HepG2 (cell line): ENCODE measurements at regions not wholly inside any gene's neighbourhood (a gene's known extent, or its start where the extent isn't known, plus 50 kb on each side); places are given as distances from the start of the nearest gene placed in this dataset.

Source experiments
- ATAC-seq: fragments of 200-7000 bp; cut with Tn5 transposase; 3 replicates; pipeline ENCODE4 v1.9.1; 2020; ENCODE audit warnings: mild to moderate bottlenecking, moderate library complexity
- BruUV-seq: library from RNA; stranded (reverse); fragments of 400-500 nt; replicated peaks from 2 replicates; lab custom pipeline; 2021; lab: Mats Ljungman, UMichigan
- CTCF ChIA-PET: fragments of 300-600 bp; formaldehyde crosslinking; extraction: SDS; loops from one replicate; lab custom pipeline; 2021; ENCODE audit warnings: low total read pairs, inconsistent platforms, low intra/inter-chr PET ratio; lab: Yijun Ruan, JAX
- POLR2A ChIA-PET: fragments of 350-600 bp; sonication (Branson Sonifier 250); formaldehyde crosslinking; loops from one replicate; lab custom pipeline; 2020; ENCODE audit warnings: antibody characterized with exemption, inconsistent platforms; lab: Yijun Ruan, JAX
- DNase-seq: peaks from one replicate; pipeline ENCODE4 v3.0.0-alpha.2; 2015; ENCODE audit warnings: low spot score
- FAIRE-seq: peaks from 3 replicates; lab custom pipeline; 2011; peaks lifted over from hg19 to GRCh38; lab: Jason Lieb, UNC
- H2AFZ ChIP-seq: one replicate; pipeline ENCODE4 v1.6.1; 2011; ENCODE audit warnings: low read length, inconsistent platforms
- H3K27ac ChIP-seq: fragments of 300-600 bp; 3 replicates; pipeline ENCODE4 v1.8.0; 2011; ENCODE audit warnings: mixed run types, mild to moderate bottlenecking, mixed read lengths, low read length, inconsistent platforms; ENCODE audit not compliant: insufficient read depth; ENCODE audit errors: extremely low read length
- H3K27me3 ChIP-seq, 2 experiments: fragments of 200-600 bp in 1 of 2; 2 replicates in 1 of 2; 3 replicates in 1 of 2; pipeline versions ENCODE4 v1.6.0 to v1.8.0; 2011; ENCODE audit warnings: low read length in 2 of 2, mild to moderate bottlenecking in 2 of 2, moderate library complexity in 2 of 2, inconsistent platforms in 1 of 2; ENCODE audit not compliant: insufficient read depth in 2 of 2, control insufficient read depth in 1 of 2
- H3K36me3 ChIP-seq, 2 experiments: fragments of 200-600 bp in 1 of 2; replicated peaks in 1 of 2; 2 replicates in 1 of 2; 3 replicates in 1 of 2; pipeline versions ENCODE4 v1.5.1 to v1.8.0; 2011; ENCODE audit warnings: low read length in 2 of 2, inconsistent platforms in 1 of 2; ENCODE audit not compliant: insufficient read depth in 2 of 2, control insufficient read depth in 1 of 2
- H3K4me1 ChIP-seq: 2 replicates; pipeline ENCODE4 v1.5.1; 2012; ENCODE audit warnings: low read length, inconsistent platforms; ENCODE audit not compliant: insufficient read depth
- H3K4me2 ChIP-seq: 2 replicates; pipeline ENCODE4 v1.6.0; 2011; ENCODE audit warnings: low read depth, low read length, inconsistent platforms
- H3K4me3 ChIP-seq, 3 experiments: fragments of 200-600 bp in 1 of 3; sonication (generic), shearing (Covaris generic) in 1 of 3; replicated peaks in 1 of 3; 2 replicates each; pipeline ENCODE4 v1.5.1; 2011 to 2016; ENCODE audit warnings: low read length in 3 of 3, inconsistent platforms in 2 of 3, low read depth in 2 of 3, mild to moderate bottlenecking in 2 of 3, control low read depth in 1 of 3, mixed read lengths in 1 of 3; ENCODE audit not compliant: insufficient read depth in 1 of 3
- H3K79me2 ChIP-seq: one replicate; pipeline ENCODE4 v1.6.1; 2011; ENCODE audit warnings: low read length, inconsistent platforms; ENCODE audit not compliant: insufficient read depth
- H3K9ac ChIP-seq: 2 replicates; pipeline ENCODE4 v1.6.0; 2011; ENCODE audit warnings: mild to moderate bottlenecking, low read depth, low read length, inconsistent platforms; ENCODE audit not compliant: insufficient read depth
- H3K9me3 ChIP-seq: 2 replicates; pipeline ENCODE4 v1.5.1; 2012; ENCODE audit warnings: mild to moderate bottlenecking, low read length
- H4K20me1 ChIP-seq: 2 replicates; pipeline ENCODE4 v1.6.0; 2011; ENCODE audit warnings: inconsistent platforms, mild to moderate bottlenecking, low read length, moderate library complexity; ENCODE audit not compliant: insufficient read depth
- GABPA ChIP-seq, 2 experiments: IDR thresholded peaks; 2 replicates each; pipeline ENCODE4 v1.6.1; 2011 to 2016; ENCODE audit warnings: low read depth in 2 of 2, low read length in 1 of 2, missing biosample characterization in 1 of 2, missing genetic modification characterization in 1 of 2
- GMEB1 ChIP-seq: sonication (generic); formaldehyde crosslinking; IDR thresholded peaks from 2 replicates; pipeline ENCODE4 v1.5.1; 2020; ENCODE audit warnings: missing genetic modification reagents, mild to moderate bottlenecking, borderline replicate concordance
- MEF2D ChIP-seq: sonication (generic); formaldehyde crosslinking; IDR thresholded peaks from 2 replicates; pipeline ENCODE4 v1.5.1; 2020; ENCODE audit warnings: mild to moderate bottlenecking, missing genetic modification reagents
- ZNF549 ChIP-seq: sonication (generic); formaldehyde crosslinking; IDR thresholded peaks from 2 replicates; pipeline ENCODE4 v1.5.0; 2020; ENCODE audit warnings: missing genetic modification reagents
- ZNF75D ChIP-seq: sonication (generic); formaldehyde crosslinking; IDR thresholded peaks from 2 replicates; pipeline ENCODE4 v1.8.1; 2023; ENCODE audit warnings: missing genetic modification reagents, mild to moderate bottlenecking, borderline replicate concordance
- WGBS: methylation state at CpG from one replicate; pipeline ENCODE4 v1.1.6; 2017; ENCODE audit warnings: low lambda C conversion rate; 5-methylcytosine and 5-hydroxymethylcytosine counted together
- in situ Hi-C: cut with HindIII; loops from 2 replicates; pipeline ENCODE4 v1.10.0; 2017; ENCODE audit warnings: low pct_unique_long_range_greater_than_20kb; ENCODE audit not compliant: extremely low pct_ligation_motif_present
- intact Hi-C: fragments of 100-400 bp; cut with micrococcal nuclease; formaldehyde crosslinking; loops from one replicate; pipeline ENCODE4 v1.10.0; 2022; ENCODE audit not compliant: unreplicated experiment
- TF ChIP-seq, protein P1 (sequence below): sonication (generic); formaldehyde crosslinking; IDR thresholded peaks from 2 replicates; pipeline ENCODE4 v1.4.0; 2020; ENCODE audit warnings: low read depth, mild to moderate bottlenecking, missing genetic modification reagents

GRCh38 chr4:138330531-138330930 is 88.4 kb upstream of the SLC7A11 start:
- H3K27me3 ChIP-seq, result no peaks in the 10 kb centered on the region
- ATAC-seq, result no peak
- FAIRE-seq, result no peak
- H3K4me3 ChIP-seq, result no peak overlapping the region
- ChIA-PET POLR2A (no interaction called here), CTCF (no interaction called here)
- no peak for DNase-seq
- no TSS peak for BruUV-seq
- H3K4me2 ChIP-seq, result no peak overlapping the region
- H3K79me2 ChIP-seq, result no peaks in the 10 kb centered on the region
- H2AFZ ChIP-seq, result no peak overlapping the region
- no peaks in the 10 kb centered on the region for H3K9me3 ChIP-seq
- no peaks in the 10 kb centered on the region for H3K36me3 ChIP-seq
- TF ChIP-seq GMEB1 (CRISPR knock-in tag), result no peak
- TF ChIP-seq MEF2D (CRISPR knock-in tag), result no peak
- TF ChIP-seq ZNF549 (CRISPR knock-in tag), result no peak
- TF ChIP-seq ZNF75D (CRISPR knock-in tag), result no peak
- TF ChIP-seq GABPA (IDR thresholded peaks at IDR 0.05; ENCODE audit: low read depth, low read length), result no peak
- no peak for TF ChIP-seq GABPA (CRISPR knock-in tag; IDR thresholded peaks at IDR 0.05; ENCODE audit: low read depth)
- TF ChIP-seq, protein P1, sequence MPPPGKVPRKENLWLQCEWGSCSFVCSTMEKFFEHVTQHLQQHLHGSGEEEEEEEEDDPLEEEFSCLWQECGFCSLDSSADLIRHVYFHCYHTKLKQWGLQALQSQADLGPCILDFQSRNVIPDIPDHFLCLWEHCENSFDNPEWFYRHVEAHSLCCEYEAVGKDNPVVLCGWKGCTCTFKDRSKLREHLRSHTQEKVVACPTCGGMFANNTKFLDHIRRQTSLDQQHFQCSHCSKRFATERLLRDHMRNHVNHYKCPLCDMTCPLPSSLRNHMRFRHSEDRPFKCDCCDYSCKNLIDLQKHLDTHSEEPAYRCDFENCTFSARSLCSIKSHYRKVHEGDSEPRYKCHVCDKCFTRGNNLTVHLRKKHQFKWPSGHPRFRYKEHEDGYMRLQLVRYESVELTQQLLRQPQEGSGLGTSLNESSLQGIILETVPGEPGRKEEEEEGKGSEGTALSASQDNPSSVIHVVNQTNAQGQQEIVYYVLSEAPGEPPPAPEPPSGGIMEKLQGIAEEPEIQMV, result no peak
- no peaks in the 10 kb centered on the region for H4K20me1 ChIP-seq
- in situ Hi-C loops (no loop called here), intact Hi-C loops (no loop called here)
- H3K4me1 ChIP-seq, result peaks cover 17% of the 10 kb centered on the region
- 0% methylated on average over 2 of the region's 2 CpGs for WGBS
- no peak overlapping the region for H3K9ac ChIP-seq
- no peak overlapping the region for H3K27ac ChIP-seq
